ENCODE measurements at regions not wholly inside any gene's neighbourhood (a gene's known extent, or its start where the extent isn't known, plus 50 kb on each side); places are given as distances from the start of the nearest gene placed in this dataset.

- TF ChIP-seq, protein P1, sequence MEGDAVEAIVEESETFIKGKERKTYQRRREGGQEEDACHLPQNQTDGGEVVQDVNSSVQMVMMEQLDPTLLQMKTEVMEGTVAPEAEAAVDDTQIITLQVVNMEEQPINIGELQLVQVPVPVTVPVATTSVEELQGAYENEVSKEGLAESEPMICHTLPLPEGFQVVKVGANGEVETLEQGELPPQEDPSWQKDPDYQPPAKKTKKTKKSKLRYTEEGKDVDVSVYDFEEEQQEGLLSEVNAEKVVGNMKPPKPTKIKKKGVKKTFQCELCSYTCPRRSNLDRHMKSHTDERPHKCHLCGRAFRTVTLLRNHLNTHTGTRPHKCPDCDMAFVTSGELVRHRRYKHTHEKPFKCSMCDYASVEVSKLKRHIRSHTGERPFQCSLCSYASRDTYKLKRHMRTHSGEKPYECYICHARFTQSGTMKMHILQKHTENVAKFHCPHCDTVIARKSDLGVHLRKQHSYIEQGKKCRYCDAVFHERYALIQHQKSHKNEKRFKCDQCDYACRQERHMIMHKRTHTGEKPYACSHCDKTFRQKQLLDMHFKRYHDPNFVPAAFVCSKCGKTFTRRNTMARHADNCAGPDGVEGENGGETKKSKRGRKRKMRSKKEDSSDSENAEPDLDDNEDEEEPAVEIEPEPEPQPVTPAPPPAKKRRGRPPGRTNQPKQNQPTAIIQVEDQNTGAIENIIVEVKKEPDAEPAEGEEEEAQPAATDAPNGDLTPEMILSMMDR (IDR thresholded peaks at IDR 0.05): no peak
- H3K4me3 ChIP-seq: no peak overlapping the region
- DNase-seq (ENCODE audit: low spot score): no peak
- no peak overlapping the region for H3K27ac ChIP-seq
Observed at GRCh38 chr6:104320896-104321295, 538.8 kb downstream of the HACE1 start.

DNA sequence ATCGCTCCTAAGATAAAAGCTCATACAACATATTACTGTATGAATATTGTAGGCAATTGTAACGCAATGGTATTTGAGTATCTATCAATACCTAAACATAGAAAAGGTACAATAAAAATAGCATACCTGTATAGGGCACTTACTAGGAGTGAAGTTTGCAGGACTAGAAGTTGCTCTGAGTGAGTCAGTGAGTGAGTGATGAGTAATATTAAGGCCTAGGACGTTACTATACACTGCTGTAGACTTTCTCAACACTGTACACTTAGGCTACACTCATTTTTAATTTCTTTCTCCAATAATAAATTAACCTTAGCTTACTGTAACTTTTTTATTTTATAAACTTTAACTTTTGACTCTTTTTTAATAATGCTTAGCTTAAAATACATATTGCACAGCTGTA lies 546.9 kb downstream of the HACE1 start:
- DNase-seq (ENCODE audit: low spot score): no peak
- TF ChIP-seq, protein P1 (IDR thresholded peaks at IDR 0.05): no peak
- Histone ChIP-seq H3K4me3 (no peak overlapping the region), H3K27ac (no peak overlapping the region)

DNA sequence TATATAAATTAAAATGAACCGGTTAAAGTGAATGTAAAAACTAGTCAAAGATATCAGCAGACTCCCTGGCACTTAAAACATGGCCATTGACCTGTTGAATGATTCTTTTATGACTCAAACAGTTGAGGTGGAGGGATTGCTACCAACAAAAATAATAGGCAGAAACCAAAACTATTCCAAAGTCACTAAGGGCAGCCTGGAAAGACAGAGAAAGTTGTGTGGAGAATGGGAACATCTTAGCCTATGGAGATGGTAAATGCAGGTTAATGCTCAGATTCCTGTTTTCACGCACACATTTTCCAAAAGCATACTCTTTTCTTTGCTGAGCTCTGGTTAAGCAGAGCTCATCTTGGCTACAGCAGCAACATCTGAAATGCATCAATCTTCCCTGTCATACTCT lies 553.5 kb downstream of the HACE1 start:
- Histone ChIP-seq H3K27ac (no peak overlapping the region), H3K4me3 (no peak overlapping the region)
- TF ChIP-seq, protein P1 (IDR thresholded peaks at IDR 0.05): no peak
- DNase-seq (ENCODE audit: low spot score): no peak

- TF ChIP-seq, protein P1 (IDR thresholded peaks at IDR 0.05): no peak
- Histone ChIP-seq H3K4me3 (no peak overlapping the region), H3K27ac (no peak overlapping the region)
- no peak for DNase-seq (ENCODE audit: low spot score)
Observed at GRCh38 chr6:104305206-104305605, 554.5 kb downstream of the HACE1 start.

DNA sequence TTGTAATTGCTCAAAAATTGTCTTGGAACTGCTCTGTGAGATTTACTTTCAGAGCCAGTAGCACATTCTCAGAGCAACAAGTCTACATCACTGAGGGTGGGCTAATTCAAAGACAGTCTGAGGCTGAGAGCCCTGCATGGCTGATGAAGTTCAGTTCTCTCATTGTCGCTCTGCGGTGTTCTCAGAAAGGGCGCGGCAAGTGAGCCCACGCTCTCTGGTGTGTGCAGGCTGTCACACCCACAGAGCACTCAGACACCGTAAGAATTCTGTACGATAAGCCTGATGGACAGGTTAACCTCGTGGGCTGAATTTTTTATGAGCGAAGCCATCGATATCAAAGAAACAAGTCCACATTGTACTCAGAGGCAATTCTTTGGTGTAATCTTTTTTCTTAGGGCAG lies 557.8 kb downstream of the HACE1 start:
- Histone ChIP-seq H3K4me3 (no peak overlapping the region), H3K27ac (no peak overlapping the region)
- TF ChIP-seq, protein P1 (IDR thresholded peaks at IDR 0.05): no peak
- no peak for DNase-seq (ENCODE audit: low spot score)

- H3K4me3 ChIP-seq: no peak overlapping the region
- DNase-seq (ENCODE audit: low spot score): no peak
- TF ChIP-seq, protein P1 (IDR thresholded peaks at IDR 0.05): no peak
- H3K27ac ChIP-seq: no peak overlapping the region
Observed at GRCh38 chr6:104286641-104287040, 573.1 kb downstream of the HACE1 start.

DNA sequence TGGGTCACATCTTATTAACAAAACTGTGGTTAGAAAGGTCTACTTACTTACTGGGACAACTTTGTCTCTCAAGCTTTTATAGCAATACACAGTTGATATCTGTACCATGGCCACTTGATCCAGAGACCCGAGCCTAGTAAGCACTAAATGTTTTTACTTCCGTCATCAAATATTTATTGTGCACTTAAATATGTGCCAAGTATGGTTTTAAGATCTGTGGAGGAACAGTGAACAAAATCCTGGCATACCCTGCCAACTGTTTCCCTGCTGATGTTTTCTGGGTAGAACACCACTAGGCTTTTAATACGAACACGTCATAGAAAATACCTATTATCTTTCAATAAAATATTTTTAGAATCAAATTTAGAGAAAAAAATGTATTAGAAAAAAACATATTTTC lies 574.8 kb downstream of the HACE1 start:
- DNase-seq (ENCODE audit: low spot score): no peak
- Histone ChIP-seq H3K4me3 (no peak overlapping the region), H3K27ac (no peak overlapping the region)
- TF ChIP-seq, protein P1 (IDR thresholded peaks at IDR 0.05): no peak
